IPS-15b (cell line): ENCODE measurements at regions not wholly inside any gene's neighbourhood (a gene's known extent, or its start where the extent isn't known, plus 50 kb on each side); places are given as distances from the start of the nearest gene placed in this dataset.

Experiments
- H3K27me3 ChIP-seq: one replicate; pipeline ENCODE4 v1.6.1; 2013; ENCODE audit warnings: low read length; ENCODE audit not compliant: control insufficient read depth, insufficient read depth
- H3K36me3 ChIP-seq: one replicate; pipeline ENCODE4 v1.6.1; 2013; ENCODE audit warnings: low read length; ENCODE audit not compliant: control insufficient read depth, insufficient read depth
- H3K4me1 ChIP-seq: one replicate; pipeline ENCODE4 v1.6.1; 2013; ENCODE audit warnings: mild to moderate bottlenecking, low read length; ENCODE audit not compliant: control insufficient read depth, insufficient read depth
- H3K4me3 ChIP-seq: one replicate; pipeline ENCODE4 v1.5.1; 2013; ENCODE audit warnings: low read depth, low read length
- H3K9ac ChIP-seq: one replicate; pipeline ENCODE4 v1.6.1; 2013; ENCODE audit warnings: low read depth, mild to moderate bottlenecking, low read length
- H3K9me3 ChIP-seq: one replicate; pipeline ENCODE4 v1.6.1; 2013; ENCODE audit warnings: mild to moderate bottlenecking, low read length; ENCODE audit not compliant: control insufficient read depth, insufficient read depth

- Histone ChIP-seq H3K36me3 (no peaks in the 10 kb centered on the region), H3K4me3 (no peak overlapping the region), H3K9me3 (no peaks in the 10 kb centered on the region), H3K9ac (no peak overlapping the region), H3K4me1 (peaks cover 4% of the 10 kb centered on the region), H3K27me3 (no peaks in the 10 kb centered on the region)
These were observed 431.2 kb downstream of the GPM6A start for GRCh38 chr4:175380841-175381240.

- no peaks in the 10 kb centered on the region for H3K4me1 ChIP-seq
- no peak overlapping the region for H3K4me3 ChIP-seq
- H3K36me3 ChIP-seq = no peaks in the 10 kb centered on the region
- no peak overlapping the region for H3K9ac ChIP-seq
- no peaks in the 10 kb centered on the region for H3K27me3 ChIP-seq
- H3K9me3 ChIP-seq = no peaks in the 10 kb centered on the region
These were observed 426.3 kb downstream of the GPM6A start for GRCh38 chr4:175385797-175386196.

GRCh38 chr4:175386776-175387507, 425.1 kb downstream of the GPM6A start:
- no peaks in the 10 kb centered on the region for H3K4me1 ChIP-seq
- no peak overlapping the region for H3K4me3 ChIP-seq
- no peak overlapping the region for H3K9ac ChIP-seq
- H3K9me3 ChIP-seq = no peaks in the 10 kb centered on the region
- no peaks in the 10 kb centered on the region for H3K36me3 ChIP-seq
- no peaks in the 10 kb centered on the region for H3K27me3 ChIP-seq

GRCh38 chr4:175394208-175394607, 417.9 kb downstream of the GPM6A start:
- Histone ChIP-seq H3K9me3 (no peaks in the 10 kb centered on the region), H3K4me3 (no peak overlapping the region), H3K36me3 (no peaks in the 10 kb centered on the region), H3K4me1 (no peaks in the 10 kb centered on the region), H3K9ac (no peak overlapping the region), H3K27me3 (no peaks in the 10 kb centered on the region)

- no peaks in the 10 kb centered on the region for H3K27me3 ChIP-seq
- H3K4me3 ChIP-seq = no peak overlapping the region
- H3K36me3 ChIP-seq = no peaks in the 10 kb centered on the region
These were observed 406.1 kb downstream of the GPM6A start for GRCh38 chr4:175405961-175406360.

GRCh38 chr4:175407926-175408325, 404.1 kb downstream of the GPM6A start:
- no peaks in the 10 kb centered on the region for H3K27me3 ChIP-seq
- no peaks in the 10 kb centered on the region for H3K4me1 ChIP-seq
- no peaks in the 10 kb centered on the region for H3K36me3 ChIP-seq
- H3K9ac ChIP-seq = no peak overlapping the region
- H3K4me3 ChIP-seq = no peak overlapping the region
- H3K9me3 ChIP-seq = no peaks in the 10 kb centered on the region

More at GRCh38 chr4:175405961-175406360, 406.1 kb downstream of the GPM6A start:
- Histone ChIP-seq H3K9ac (no peak overlapping the region), H3K4me1 (no peaks in the 10 kb centered on the region), H3K9me3 (no peaks in the 10 kb centered on the region)

GRCh38 chr4:175411251-175411650, 400.8 kb downstream of the GPM6A start:
- H3K27me3 ChIP-seq = no peaks in the 10 kb centered on the region
- H3K9ac ChIP-seq = no peak overlapping the region
- H3K36me3 ChIP-seq = no peaks in the 10 kb centered on the region
- peaks cover 4% of the 10 kb centered on the region for H3K4me1 ChIP-seq
- H3K4me3 ChIP-seq = no peak overlapping the region
- H3K9me3 ChIP-seq = no peaks in the 10 kb centered on the region

- H3K36me3 ChIP-seq = no peaks in the 10 kb centered on the region
These were observed 399.9 kb downstream of the GPM6A start for GRCh38 chr4:175412161-175412560.

GRCh38 chr4:175412746-175413145, 399.3 kb downstream of the GPM6A start:
- H3K27me3 ChIP-seq = no peaks in the 10 kb centered on the region
- H3K9me3 ChIP-seq = no peaks in the 10 kb centered on the region
- H3K4me1 ChIP-seq = peaks cover 4% of the 10 kb centered on the region
- H3K4me3 ChIP-seq = no peak overlapping the region
- H3K36me3 ChIP-seq = no peaks in the 10 kb centered on the region
- no peak overlapping the region for H3K9ac ChIP-seq

More at GRCh38 chr4:175412161-175412560, 399.9 kb downstream of the GPM6A start:
- H3K4me1 ChIP-seq = peaks cover 4% of the 10 kb centered on the region
- H3K9ac ChIP-seq = no peak overlapping the region
- no peaks in the 10 kb centered on the region for H3K9me3 ChIP-seq
- no peaks in the 10 kb centered on the region for H3K27me3 ChIP-seq
- H3K4me3 ChIP-seq = no peak overlapping the region

- no peak overlapping the region for H3K9ac ChIP-seq
- H3K9me3 ChIP-seq = no peaks in the 10 kb centered on the region
- no peaks in the 10 kb centered on the region for H3K36me3 ChIP-seq
These were observed 398.5 kb downstream of the GPM6A start for GRCh38 chr4:175413561-175413960.

GRCh38 chr4:175414602-175415001, 397.5 kb downstream of the GPM6A start:
- Histone ChIP-seq H3K27me3 (no peaks in the 10 kb centered on the region), H3K36me3 (no peaks in the 10 kb centered on the region), H3K4me3 (no peak overlapping the region), H3K9ac (no peak overlapping the region), H3K9me3 (no peaks in the 10 kb centered on the region), H3K4me1 (peaks cover 4% of the 10 kb centered on the region)

More at GRCh38 chr4:175413561-175413960, 398.5 kb downstream of the GPM6A start:
- Histone ChIP-seq H3K27me3 (no peaks in the 10 kb centered on the region), H3K4me1 (peaks cover 4% of the 10 kb centered on the region), H3K4me3 (no peak overlapping the region)

- H3K9ac ChIP-seq = no peak overlapping the region
- H3K27me3 ChIP-seq = no peaks in the 10 kb centered on the region
- peaks cover 4% of the 10 kb centered on the region for H3K4me1 ChIP-seq
- H3K9me3 ChIP-seq = no peaks in the 10 kb centered on the region
- no peak overlapping the region for H3K4me3 ChIP-seq
- no peaks in the 10 kb centered on the region for H3K36me3 ChIP-seq
These were observed 393.5 kb downstream of the GPM6A start for GRCh38 chr4:175418516-175418915.
